ENCODE measurements at regions not wholly inside any gene's neighbourhood (a gene's known extent, or its start where the extent isn't known, plus 50 kb on each side); places are given as distances from the start of the nearest gene placed in this dataset.

GRCh38 chr14:34012978-34013720 lies 62.3 kb upstream of the EGLN3 start:
- no peak for TF ChIP-seq GATA2 (IDR thresholded peaks at IDR 0.05; ENCODE audit: low read depth, low read length)
- no peak for TF ChIP-seq GATA3 (IDR thresholded peaks at IDR 0.05; ENCODE audit: low read depth, low read length)

Data from SH-SY5Y (cell line).